RWPE1 (cell line): ENCODE measurements at regions not wholly inside any gene's neighbourhood (a gene's known extent, or its start where the extent isn't known, plus 50 kb on each side); places are given as distances from the start of the nearest gene placed in this dataset.

ENCODE experiments used
- CTCF ChIA-PET: fragments of 350-600 bp; sonication (Branson Sonifier 250); formaldehyde crosslinking; extraction: SDS; loops from one replicate; lab custom pipeline; 2021; lab: Yijun Ruan, JAX
- POLR2A ChIA-PET: fragments of 400-600 bp; formaldehyde crosslinking; extraction: SDS; loops from one replicate; lab custom pipeline; 2020; ENCODE audit warnings: antibody characterized with exemption; ENCODE audit not compliant: low non-redundant PET; lab: Yijun Ruan, JAX
- DNase-seq: peaks from one replicate; pipeline ENCODE4 v3.0.0; 2012; ENCODE audit warnings: low spot score
- H3K27ac ChIP-seq: fragments of 450-650 bp; 2 replicates; pipeline ENCODE4 v1.5.1; 2017
- TF ChIP-seq, protein P1 (sequence below): fragments of 450-650 bp; conservative IDR thresholded peaks from 2 replicates; pipeline ENCODE4 v1.5.1; 2017; ENCODE audit warnings: low read depth, mild to moderate bottlenecking

DNA sequence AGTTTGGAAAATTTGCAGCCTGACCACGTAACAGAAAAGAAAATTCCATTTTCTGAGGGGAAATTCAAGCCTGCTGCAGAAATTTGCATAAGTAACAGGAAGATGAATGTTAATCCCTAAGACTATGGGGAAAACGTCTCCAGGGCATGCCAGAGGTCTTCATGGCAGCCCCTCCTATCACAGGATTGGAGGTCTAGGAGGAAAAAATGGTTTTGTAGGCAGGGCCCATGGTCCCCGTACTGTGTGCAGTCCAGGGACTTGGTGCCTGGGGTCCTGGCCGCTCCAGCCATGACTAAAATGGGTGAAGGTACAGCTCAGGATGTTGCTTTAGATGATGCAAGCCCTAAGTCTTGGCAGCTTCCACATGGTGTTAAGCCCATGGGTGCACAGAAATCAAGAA is 437.3 kb upstream of the SEMA3A start:
- TF ChIP-seq, protein P1, sequence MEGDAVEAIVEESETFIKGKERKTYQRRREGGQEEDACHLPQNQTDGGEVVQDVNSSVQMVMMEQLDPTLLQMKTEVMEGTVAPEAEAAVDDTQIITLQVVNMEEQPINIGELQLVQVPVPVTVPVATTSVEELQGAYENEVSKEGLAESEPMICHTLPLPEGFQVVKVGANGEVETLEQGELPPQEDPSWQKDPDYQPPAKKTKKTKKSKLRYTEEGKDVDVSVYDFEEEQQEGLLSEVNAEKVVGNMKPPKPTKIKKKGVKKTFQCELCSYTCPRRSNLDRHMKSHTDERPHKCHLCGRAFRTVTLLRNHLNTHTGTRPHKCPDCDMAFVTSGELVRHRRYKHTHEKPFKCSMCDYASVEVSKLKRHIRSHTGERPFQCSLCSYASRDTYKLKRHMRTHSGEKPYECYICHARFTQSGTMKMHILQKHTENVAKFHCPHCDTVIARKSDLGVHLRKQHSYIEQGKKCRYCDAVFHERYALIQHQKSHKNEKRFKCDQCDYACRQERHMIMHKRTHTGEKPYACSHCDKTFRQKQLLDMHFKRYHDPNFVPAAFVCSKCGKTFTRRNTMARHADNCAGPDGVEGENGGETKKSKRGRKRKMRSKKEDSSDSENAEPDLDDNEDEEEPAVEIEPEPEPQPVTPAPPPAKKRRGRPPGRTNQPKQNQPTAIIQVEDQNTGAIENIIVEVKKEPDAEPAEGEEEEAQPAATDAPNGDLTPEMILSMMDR, result no peak
- DNase-seq, result no peak
- ChIA-PET POLR2A (no interaction called here), CTCF (no interaction called here)
- H3K27ac ChIP-seq, result no peak overlapping the region

- ChIA-PET POLR2A (no interaction called here), CTCF (no interaction called here)
- no peak for DNase-seq
- H3K27ac ChIP-seq, result no peak overlapping the region
- TF ChIP-seq, protein P1, result no peak
Observed at GRCh38 chr7:84629640-84630318, 435.2 kb upstream of the SEMA3A start.

DNA sequence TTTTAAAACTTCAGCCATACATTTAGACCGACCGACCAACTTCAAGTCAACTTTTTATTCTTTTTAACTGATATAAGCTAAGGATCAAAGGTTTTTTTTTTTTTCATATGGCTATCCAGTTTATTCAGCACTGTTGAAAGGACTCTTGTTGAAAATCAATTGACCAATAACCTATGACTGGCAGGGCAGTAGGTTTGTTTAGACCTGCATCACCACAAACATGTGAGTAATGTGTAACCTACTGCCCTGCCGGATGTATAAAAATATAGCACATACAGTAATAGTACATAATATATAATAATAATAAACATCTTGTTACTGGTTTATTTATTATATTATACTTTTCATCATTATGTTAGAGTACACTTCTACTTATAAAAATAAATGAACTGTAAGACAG is 434.6 kb upstream of the SEMA3A start:
- DNase-seq, result no peak
- TF ChIP-seq, protein P1, result no peak
- ChIA-PET POLR2A (no interaction called here), CTCF (interaction anchor here (0.6 kb wide), 1 partner anchor 174 kb away, joined by 6 read pairs; no protein-coding TSS in a partner anchor)
- no peak overlapping the region for H3K27ac ChIP-seq

GRCh38 chr7:84627250-84627649 is 432.7 kb upstream of the SEMA3A start:
- TF ChIP-seq, protein P1, result no peak
- H3K27ac ChIP-seq, result no peak overlapping the region
- ChIA-PET POLR2A (no interaction called here), CTCF (interaction anchor here (0.5 kb wide), 3 partner anchors 8 to 17 kb away, joined by 3 to 6 read pairs (median 3); no protein-coding TSS in a partner anchor)
- no peak for DNase-seq

DNA sequence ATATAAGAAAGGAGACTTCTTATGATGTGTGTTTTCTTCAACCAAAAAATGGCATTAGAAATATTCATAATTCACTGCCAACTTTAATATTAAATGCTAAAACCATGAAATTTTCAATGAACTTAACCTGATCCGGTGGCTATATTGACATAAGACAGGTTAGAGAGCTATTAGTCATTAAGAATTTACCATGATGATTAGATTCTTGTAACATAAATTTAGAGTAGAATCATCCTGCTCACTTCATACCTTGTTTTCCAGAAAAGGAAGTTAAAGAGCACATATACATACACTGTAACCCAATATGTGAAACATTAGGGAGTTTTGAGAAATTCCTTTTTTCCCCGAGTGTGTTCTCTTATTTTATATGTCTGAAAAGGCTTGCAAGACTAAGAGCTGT is 430.3 kb upstream of the SEMA3A start:
- peak; percentile 3 for DNase-seq
- ChIA-PET POLR2A (no interaction called here), CTCF (interaction anchor here (0.6 kb wide), 2 partner anchors 97 to 212 kb away, joined by 3 to 5 read pairs; no protein-coding TSS in a partner anchor)
- no peak overlapping the region for H3K27ac ChIP-seq
- TF ChIP-seq, protein P1, result no peak

DNA sequence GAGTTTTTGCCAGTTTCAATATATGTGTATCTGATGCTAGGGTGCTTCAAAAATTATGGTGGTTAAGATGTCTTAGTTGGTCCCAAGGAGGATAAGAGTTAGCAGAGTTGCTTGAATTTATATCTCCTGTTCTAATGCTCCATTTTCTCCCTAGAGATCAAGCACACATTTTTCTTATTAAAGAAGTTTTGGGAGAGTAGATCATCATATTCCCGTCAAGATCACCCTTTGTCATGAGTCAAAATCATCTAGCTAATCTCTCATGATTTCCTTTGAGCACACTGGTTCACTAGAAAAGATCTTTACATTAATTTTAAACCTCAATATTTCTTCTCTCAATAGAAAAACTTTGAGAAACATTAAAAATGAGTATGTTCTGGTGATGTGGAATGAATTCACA is 429.9 kb upstream of the SEMA3A start:
- no peak for DNase-seq
- no peak overlapping the region for H3K27ac ChIP-seq
- CTCF ChIA-PET, result interaction anchor here (0.6 kb wide), 1 partner anchor 212 kb away, joined by 5 read pairs; no protein-coding TSS in a partner anchor
- TF ChIP-seq, protein P1, result no peak
- POLR2A ChIA-PET, result no interaction called here
